Testis (tissue), 2 donors: ENCODE measurements at regions not wholly inside any gene's neighbourhood (a gene's known extent, or its start where the extent isn't known, plus 50 kb on each side); places are given as distances from the start of the nearest gene placed in this dataset.

Source experiments
- DNase-seq: peaks from one replicate; pipeline ENCODE4 v3.0.0-alpha.2; 2019
- H3K27ac ChIP-seq, 2 donors: fragments of 200-600 bp; sonication (generic); one replicate each; pipeline ENCODE4 v1.5.1; 2019
- H3K27me3 ChIP-seq: fragments of 200-600 bp; sonication (generic); one replicate; pipeline ENCODE4 v1.5.1; 2019
- H3K36me3 ChIP-seq: fragments of 200-600 bp; sonication (generic); one replicate; pipeline ENCODE4 v1.5.1; 2017; ENCODE audit warnings: low read depth; ENCODE audit errors: missing control alignments
- H3K4me1 ChIP-seq: fragments of 200-600 bp; sonication (generic); one replicate; pipeline ENCODE4 v1.5.1; 2019
- H3K4me3 ChIP-seq, 2 donors: fragments of 200-600 bp; sonication (generic); one replicate each; pipeline ENCODE4 v1.5.1; 2017 to 2019
- H3K9me3 ChIP-seq: fragments of 200-600 bp; sonication (generic); one replicate; pipeline ENCODE4 v1.5.1; 2017
- POLR2A ChIP-seq: fragments of 450-650 bp; IDR thresholded peaks from one replicate; pipeline ENCODE4 v1.6.1; 2017; ENCODE audit warnings: antibody characterized with exemption, mild to moderate bottlenecking, moderate library complexity
- WGBS, 2 donors: methylation state at CpG; one replicate each; pipeline ENCODE4 v1.1.5; 2018; 5-methylcytosine and 5-hydroxymethylcytosine counted together
- intact Hi-C: fragments of 100-400 bp; cut with DNase I; formaldehyde crosslinking; loops from one replicate; pipeline ENCODE4 v1.15.1; 2023; ENCODE audit warnings: low total_unique reads
- TF ChIP-seq, protein P1 (sequence below), 3 experiments: fragments of 450-650 bp in 2 of 3; fragments of 200-600 bp in 1 of 3; sonication (generic) in 1 of 3; IDR thresholded peaks; one replicate each; pipeline ENCODE4 v1.5.1; 2016 to 2019; ENCODE audit warnings: antibody characterized with exemption in 3 of 3, mild to moderate bottlenecking in 2 of 3, moderate library complexity in 1 of 3

DNA sequence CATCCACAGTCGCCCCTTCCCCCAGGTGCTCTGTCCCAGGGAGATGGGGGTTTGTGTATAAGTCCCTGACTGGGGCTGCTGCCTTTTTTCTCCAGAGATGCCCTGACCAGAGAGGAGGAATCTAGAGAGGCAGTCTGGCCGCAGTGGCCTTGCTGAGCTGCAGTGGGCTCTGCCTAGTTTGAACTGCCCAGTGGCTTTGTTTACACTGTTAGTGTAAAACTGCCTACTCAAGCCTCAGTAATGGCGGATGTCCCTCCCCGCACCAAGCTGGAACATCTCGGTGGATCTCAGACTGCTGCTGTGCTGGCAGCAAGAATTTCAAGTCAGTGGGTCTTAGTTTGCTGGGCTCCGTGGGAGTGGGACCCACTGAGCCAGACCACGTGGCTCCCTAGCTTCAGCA lies 102.6 kb upstream of the GIMD1 start:
- H3K9me3 ChIP-seq, result no peaks in the 10 kb centered on the region
- H3K4me1 ChIP-seq, result no peaks in the 10 kb centered on the region
- intact Hi-C loops, result no loop called here
- no peak overlapping the region for H3K27ac ChIP-seq
- WGBS, 2 donors, result 73% methylated on average over 7 of the region's 7 CpGs; no CpG with 5 or more reads in 1 of the 2 donors
- no peaks in the 10 kb centered on the region for H3K27me3 ChIP-seq
- H3K4me3 ChIP-seq, result no peak overlapping the region
- no peak for TF ChIP-seq POLR2A
- TF ChIP-seq, protein P1, sequence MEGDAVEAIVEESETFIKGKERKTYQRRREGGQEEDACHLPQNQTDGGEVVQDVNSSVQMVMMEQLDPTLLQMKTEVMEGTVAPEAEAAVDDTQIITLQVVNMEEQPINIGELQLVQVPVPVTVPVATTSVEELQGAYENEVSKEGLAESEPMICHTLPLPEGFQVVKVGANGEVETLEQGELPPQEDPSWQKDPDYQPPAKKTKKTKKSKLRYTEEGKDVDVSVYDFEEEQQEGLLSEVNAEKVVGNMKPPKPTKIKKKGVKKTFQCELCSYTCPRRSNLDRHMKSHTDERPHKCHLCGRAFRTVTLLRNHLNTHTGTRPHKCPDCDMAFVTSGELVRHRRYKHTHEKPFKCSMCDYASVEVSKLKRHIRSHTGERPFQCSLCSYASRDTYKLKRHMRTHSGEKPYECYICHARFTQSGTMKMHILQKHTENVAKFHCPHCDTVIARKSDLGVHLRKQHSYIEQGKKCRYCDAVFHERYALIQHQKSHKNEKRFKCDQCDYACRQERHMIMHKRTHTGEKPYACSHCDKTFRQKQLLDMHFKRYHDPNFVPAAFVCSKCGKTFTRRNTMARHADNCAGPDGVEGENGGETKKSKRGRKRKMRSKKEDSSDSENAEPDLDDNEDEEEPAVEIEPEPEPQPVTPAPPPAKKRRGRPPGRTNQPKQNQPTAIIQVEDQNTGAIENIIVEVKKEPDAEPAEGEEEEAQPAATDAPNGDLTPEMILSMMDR (IDR thresholded peaks at IDR 0.05), result no peak
- DNase-seq, result no peak
- H3K36me3 ChIP-seq, result no peaks in the 10 kb centered on the region

DNA sequence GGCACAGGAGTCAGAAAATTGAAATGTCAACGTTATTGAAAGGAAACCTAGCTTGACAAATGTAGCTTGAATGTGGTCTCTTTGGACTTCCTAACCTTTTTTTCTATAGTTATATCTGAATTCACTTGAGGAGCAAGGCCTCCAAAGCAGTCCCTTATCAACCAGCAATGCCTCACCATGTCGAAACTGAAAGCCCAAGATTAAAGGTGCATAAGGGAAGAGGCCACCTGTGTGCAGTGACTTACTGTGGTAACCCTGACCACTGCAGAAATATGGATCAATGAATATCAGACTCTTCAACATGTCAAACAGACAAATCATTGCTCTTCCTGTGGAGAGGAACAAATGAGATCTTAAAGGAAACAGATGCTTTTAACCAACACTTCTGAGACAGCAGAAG lies 95.0 kb upstream of the GIMD1 start:
- intact Hi-C loops, result no loop called here
- H3K27ac ChIP-seq, result no peak overlapping the region
- no peak overlapping the region for H3K4me3 ChIP-seq
- no peak for TF ChIP-seq POLR2A
- TF ChIP-seq, protein P1 (IDR thresholded peaks at IDR 0.05), result no peak
- H3K9me3 ChIP-seq, result no peaks in the 10 kb centered on the region
- no peaks in the 10 kb centered on the region for H3K36me3 ChIP-seq
- no peaks in the 10 kb centered on the region for H3K27me3 ChIP-seq
- WGBS, 2 donors, result 78 to 88% methylated on average over 2 of the region's 2 CpGs
- no peak for DNase-seq
- H3K4me1 ChIP-seq, result no peaks in the 10 kb centered on the region

DNA sequence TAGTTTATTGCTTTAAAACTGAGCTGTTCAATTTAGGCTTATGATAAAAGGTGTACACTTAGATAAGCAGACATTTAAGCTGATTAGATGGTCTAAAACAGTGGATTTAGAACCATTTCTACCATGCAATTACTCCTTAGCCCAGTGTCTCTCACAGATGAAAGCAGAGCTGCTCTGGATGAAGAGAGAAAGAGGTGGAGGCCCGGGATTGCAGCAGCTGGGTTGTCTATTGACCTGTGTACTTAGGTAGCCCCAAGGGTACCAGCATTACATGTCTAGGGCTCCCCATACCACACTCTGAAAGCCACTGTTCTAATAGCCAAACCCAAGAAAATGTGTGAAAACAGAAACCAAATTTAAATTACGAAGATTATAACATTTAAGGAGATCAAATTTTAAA lies 86.0 kb upstream of the GIMD1 start:
- 76 to 88% methylated on average over 2 of the region's 2 CpGs for WGBS, 2 donors
- DNase-seq, result no peak
- intact Hi-C loops, result no loop called here
- no peaks in the 10 kb centered on the region for H3K27me3 ChIP-seq
- H3K4me1 ChIP-seq, result no peaks in the 10 kb centered on the region
- no peak overlapping the region for H3K4me3 ChIP-seq
- H3K27ac ChIP-seq, result no peak overlapping the region
- no peaks in the 10 kb centered on the region for H3K9me3 ChIP-seq
- no peaks in the 10 kb centered on the region for H3K36me3 ChIP-seq
- TF ChIP-seq, protein P1 (IDR thresholded peaks at IDR 0.05), result no peak
- no peak for TF ChIP-seq POLR2A

DNA sequence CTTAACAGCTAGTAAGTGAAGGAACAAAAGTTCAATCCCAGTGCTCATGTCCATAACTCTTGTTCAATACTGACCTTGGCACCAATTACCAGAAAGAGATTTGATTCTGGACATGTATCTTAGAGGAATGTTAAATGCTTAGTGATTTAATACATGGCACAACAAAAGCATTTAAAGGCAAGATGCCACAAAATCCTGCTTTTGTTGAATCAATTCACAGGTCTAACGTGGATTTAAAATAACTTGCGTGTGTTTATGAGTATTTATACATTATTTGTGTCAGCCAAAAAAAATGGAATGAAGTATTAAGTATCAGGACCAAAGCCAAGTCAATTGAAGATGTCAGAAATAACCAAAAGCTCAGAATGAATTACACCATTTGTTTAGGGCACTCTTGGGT lies 85.4 kb upstream of the GIMD1 start:
- H3K4me1 ChIP-seq, result no peaks in the 10 kb centered on the region
- WGBS, 2 donors, result 79 to 82% methylated on average over 2 of the region's 2 CpGs
- H3K9me3 ChIP-seq, result no peaks in the 10 kb centered on the region
- no peaks in the 10 kb centered on the region for H3K27me3 ChIP-seq
- H3K36me3 ChIP-seq, result no peaks in the 10 kb centered on the region
- H3K27ac ChIP-seq, result no peak overlapping the region
- no peak for TF ChIP-seq POLR2A
- TF ChIP-seq, protein P1 (IDR thresholded peaks at IDR 0.05), result no peak
- no peak overlapping the region for H3K4me3 ChIP-seq
- DNase-seq, result no peak
- intact Hi-C loops, result no loop called here

DNA sequence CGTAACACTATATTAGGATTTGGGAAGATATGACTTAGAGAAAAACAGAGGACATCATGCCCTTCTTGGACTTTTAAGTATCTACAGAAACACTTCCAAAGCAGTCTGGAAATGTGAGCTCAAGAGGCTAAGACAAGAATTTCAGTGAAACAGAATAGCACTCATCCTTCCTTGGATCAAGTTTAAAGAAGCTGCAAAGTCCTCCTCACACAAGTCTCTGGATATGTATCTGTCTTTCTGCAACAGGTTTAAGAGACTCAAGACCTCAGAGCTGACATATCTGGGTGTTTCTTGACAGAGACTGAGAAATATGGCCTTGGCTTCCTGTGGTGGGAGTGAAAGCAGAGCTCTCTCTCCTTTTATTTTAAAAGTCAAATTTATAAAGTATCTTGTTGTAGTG lies 82.5 kb upstream of the GIMD1 start:
- Histone ChIP-seq H3K27ac (no peak overlapping the region), H3K4me3 (no peak overlapping the region), H3K27me3 (no peaks in the 10 kb centered on the region), H3K36me3 (no peaks in the 10 kb centered on the region), H3K9me3 (no peaks in the 10 kb centered on the region), H3K4me1 (no peaks in the 10 kb centered on the region)
- WGBS, 2 donors, result 92 to 100% methylated on average over 1 of the region's 1 CpG
- TF ChIP-seq, protein P1 (IDR thresholded peaks at IDR 0.05), result no peak
- TF ChIP-seq POLR2A, result no peak
- no peak for DNase-seq
- intact Hi-C loops, result no loop called here
